ENCODE measurements at regions not wholly inside any gene's neighbourhood (a gene's known extent, or its start where the extent isn't known, plus 50 kb on each side); places are given as distances from the start of the nearest gene placed in this dataset.

- TF ChIP-seq CTCF (IDR thresholded peaks at IDR 0.05) = no peak
- TF ChIP-seq EZH2 (IDR thresholded peaks at IDR 0.05) = peak; percentile 35
- no peak for TF ChIP-seq EZH2phosphoT487 (IDR thresholded peaks at IDR 0.05)
These were observed 210.5 kb upstream of the PIK3C3 start for GRCh38 chr18:41744421-41745030.
